HG02623 (cell line): ENCODE measurements at regions not wholly inside any gene's neighbourhood (a gene's known extent, or its start where the extent isn't known, plus 50 kb on each side); places are given as distances from the start of the nearest gene placed in this dataset.
"Not testable (repeated sequence)": the region's sequence is repeated elsewhere in the genome, so short reads cannot be mapped to it uniquely, and the experiment has no call there.

ENCODE experiments used
- ATAC-seq: cut with Tn5 transposase; IDR thresholded peaks from one replicate; pipeline ENCODE4 v1.9.1; 2021; ENCODE audit warnings: moderate library complexity; ENCODE audit not compliant: unreplicated experiment

DNA sequence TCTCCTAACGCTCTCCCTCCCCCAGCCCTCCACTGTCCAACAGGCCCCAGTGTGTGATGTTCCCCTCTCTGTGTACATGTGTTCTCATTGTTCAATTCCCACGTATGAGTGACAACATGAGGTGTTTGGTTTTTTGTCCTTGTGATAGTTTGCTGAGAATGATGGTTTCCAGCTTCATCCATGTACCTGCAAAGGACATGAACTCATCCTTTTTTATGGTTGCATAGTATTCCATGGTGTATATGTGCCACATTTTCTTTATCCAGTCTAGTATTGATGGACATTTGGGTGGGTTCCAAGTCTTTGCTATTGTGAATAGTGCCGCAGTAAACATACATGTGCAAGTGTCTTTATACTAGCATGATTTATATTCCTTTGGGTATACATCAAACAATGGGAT lies 347.4 kb downstream of the MAGEE1 start:
- not testable (repeated sequence) for ATAC-seq

DNA sequence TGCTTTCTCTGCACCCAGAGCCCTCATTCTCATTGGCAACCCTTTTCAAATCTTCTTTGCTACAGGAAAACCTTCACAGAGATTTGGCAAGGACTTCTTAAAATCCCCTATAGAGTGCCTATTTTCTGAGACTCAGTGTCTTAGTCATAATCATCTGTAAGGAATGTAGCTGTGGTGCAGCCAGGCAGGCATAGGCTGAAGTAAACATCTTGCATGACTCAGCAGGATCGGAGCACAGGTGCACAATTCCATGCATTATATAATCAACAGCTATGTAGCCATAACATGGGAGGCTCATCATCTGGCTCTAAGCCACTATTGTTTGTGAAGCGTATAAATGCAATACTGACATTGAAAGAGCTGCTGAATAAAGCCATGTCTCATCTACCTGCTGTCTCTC lies 368.8 kb downstream of the MAGEE1 start:
- no peak for ATAC-seq

DNA sequence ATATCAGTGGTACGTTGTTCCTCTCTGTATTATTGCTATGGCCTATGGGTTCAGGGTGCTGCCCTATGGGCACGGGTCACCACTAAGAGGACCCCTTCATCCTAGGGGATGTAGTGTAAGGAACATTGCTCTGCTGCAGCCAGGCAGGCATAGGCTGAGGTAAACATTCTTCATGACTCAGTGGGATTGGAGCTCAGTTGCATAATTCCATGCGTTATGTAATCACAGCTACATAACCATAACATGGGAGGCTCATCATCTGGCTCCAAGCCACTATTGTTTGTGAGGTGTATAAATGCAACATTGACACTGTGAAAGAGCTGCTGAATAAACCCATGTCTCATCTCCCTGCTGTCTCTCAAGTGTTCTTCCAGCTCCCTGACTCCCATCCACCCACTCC lies 375.2 kb downstream of the MAGEE1 start:
- ATAC-seq: no peak

DNA sequence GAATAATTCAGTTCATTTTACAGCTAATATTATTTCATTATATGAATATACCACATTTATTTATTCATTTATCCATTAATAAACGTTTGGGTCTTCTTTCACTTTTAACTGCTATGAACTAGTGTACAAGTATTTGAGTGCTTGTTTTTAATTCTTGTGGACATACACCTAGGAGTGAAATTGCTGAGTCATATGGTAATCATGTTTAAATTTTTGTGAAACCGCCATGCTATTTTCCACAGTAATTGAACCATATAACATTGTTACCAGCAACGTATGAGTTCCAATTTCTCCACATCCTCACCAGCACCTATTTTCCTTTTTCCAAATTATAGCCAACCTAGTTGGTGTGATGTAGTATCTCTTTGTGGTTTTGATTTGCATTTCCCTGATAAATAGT lies 388.2 kb downstream of the MAGEE1 start:
- no peak for ATAC-seq

DNA sequence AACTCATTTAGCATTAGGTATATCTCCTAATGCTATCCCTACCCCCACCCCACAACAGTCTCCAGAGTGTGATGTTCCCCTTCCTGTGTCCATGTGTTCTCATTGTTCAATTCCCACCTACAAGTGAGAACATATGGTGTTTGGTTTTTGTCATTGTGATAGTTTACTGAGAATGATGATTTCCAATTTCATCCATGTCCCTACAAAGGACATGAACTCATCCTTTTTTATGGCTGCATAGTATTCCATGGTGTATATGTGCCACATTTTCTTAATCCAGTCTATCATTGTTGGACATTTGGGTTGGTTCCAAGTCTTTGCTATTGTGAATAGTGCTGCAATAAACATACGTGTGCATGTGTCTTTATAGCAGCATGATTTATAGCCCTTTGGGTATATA lies 389.8 kb downstream of the MAGEE1 start:
- not testable (repeated sequence) for ATAC-seq

DNA sequence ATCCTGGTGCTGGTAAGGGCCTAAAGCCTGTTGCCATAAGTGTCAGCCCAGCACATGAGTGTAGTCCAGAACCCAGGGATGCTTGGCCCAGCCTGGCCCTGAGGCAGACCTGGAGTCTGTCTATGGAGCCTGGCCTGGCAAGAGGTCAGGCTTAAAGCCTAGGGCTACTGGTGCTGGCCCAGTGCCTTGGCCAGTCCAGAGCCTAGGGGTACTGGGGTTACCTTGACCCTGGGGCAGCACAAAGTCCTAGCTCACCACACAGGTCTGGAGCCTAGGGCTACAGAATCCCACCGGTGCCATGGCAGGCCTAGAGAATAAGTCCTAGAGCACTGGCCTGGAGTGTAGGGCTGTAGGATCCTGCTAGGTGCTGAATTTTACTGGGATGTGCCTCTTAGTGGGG lies 393.8 kb downstream of the MAGEE1 start:
- ATAC-seq: no peak

DNA sequence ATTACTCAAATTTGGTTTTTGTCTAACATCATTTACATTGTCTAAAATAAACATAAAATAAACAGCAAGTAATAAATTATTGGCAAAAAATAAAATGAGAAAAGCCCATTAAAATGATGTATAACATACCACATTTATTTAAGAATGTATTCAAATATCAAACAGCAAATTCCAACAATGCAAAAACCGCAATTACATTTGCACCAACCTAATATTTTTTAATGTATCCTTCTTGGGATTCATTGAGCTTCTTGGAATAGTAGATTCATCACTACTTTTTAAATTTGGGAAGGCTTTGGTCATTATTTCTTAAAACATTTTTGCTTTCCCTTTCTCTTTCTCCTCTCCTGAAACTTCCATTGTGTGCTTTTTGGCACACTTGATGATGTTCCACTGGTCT lies 400.2 kb downstream of the MAGEE1 start:
- ATAC-seq: no peak

DNA sequence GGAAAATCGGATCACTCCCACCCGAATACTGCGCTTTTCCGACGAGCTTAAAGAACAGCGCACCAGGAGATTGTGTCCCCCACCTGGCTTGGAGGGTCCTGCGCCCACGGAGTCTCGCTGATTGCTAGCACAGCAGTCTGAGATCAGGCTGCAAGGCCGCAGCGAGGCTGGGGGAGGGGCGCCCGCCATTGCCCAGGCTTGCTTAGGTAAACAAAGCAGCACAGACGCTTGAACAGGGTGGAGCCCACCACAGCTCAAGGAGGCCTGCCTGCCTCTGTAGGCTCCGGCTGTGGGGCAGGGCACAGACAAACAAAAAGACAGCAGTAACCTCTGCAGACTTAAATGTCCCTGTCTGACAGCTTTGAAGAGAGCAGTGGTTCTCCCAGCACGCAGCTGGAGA lies 413.4 kb downstream of the MAGEE1 start:
- not testable (repeated sequence) for ATAC-seq

DNA sequence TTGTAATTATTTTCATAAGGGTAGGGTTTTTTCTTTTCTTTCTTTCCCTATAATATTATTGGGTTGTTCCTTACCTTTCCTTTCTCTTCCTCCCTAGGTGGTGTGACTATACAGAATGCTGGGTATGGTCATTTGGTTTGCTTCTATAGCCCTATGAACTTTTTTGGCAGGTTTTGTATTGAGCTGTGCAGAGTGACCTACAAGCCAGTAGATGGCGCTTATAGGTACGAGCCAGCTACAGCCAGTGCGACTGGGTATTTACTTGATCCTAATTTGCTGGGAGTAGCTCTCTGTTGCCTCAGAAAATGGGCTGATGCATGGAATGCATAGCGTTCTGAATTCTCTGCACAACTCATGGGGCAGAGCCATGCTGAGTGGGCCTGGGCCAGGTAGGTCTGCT lies 423.3 kb downstream of the MAGEE1 start:
- no peak for ATAC-seq

DNA sequence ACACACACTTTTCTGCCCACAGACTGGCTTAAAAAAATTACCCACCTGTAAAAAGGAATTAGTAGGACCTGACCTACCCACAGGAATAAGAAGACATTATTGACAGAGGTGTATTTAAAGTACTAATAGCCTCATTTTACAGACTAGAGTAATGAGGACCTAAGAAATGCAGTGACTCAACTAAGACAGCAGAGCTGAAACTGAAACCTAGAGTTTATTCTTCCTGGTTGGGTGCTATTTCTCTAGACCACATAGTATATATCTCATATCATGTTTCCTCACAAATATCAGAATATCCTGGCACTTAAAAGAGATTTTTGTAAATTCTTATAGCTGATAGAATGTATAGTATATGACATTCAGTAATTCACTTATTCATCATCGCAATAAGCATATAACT lies 435.0 kb downstream of the MAGEE1 start:
- ATAC-seq: no peak

DNA sequence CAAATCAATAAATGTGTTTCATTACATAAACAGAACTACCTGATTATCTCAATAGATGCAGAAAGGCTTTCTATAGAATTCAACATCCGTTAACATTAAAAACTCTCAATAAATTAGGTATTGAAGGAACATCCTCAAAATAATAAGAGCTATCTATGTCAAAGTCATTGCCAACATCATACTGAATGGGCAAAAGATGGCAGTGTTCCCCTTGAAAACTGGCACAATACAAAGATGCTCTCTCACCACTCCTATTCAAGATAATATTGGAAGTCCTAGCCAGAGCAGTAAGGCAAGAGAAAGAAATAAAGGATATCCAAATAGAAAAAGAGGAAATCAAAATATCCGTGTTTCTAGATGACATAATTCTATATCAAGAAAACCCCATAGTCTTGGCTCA lies 466.4 kb downstream of the MAGEE1 start:
- no peak for ATAC-seq

DNA sequence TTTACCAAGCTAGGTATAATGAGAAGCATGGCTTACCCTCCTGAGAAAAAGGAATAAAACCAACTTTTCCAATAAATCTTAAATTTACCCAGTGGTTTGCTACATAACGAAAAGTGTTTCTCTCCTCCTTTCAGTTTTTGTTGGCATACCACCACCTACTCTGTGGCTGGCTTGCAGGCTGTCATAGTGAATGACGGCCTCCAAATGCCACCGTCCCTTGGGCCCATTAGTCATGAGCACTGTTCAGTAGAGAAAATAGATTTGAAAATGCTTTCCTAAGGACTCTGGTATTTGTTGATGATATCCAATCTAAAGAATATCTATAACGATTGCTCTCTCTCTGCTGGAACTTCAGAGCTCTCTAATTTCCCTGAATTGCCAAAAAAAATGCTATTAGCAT lies 488.3 kb downstream of the MAGEE1 start:
- no peak for ATAC-seq

DNA sequence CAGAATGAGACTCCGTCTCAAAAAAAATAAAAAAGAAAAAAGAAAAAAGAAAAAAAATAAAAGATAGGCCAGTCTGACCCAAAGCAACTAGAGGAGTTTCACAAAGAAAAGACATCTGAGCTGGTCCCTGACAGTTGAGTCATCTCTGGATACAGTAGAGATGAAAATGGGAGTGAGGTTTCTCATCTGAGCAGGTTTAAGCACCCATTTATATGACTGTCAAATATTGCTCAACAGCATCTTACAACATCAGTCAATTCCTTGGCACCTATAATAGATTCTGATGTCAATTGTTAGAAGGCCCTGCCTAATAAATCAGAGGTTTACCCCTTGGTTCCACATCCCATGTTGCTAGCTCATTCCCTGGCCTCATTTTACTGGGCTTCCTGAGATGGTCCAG lies 490.5 kb downstream of the MAGEE1 start:
- ATAC-seq: no peak

DNA sequence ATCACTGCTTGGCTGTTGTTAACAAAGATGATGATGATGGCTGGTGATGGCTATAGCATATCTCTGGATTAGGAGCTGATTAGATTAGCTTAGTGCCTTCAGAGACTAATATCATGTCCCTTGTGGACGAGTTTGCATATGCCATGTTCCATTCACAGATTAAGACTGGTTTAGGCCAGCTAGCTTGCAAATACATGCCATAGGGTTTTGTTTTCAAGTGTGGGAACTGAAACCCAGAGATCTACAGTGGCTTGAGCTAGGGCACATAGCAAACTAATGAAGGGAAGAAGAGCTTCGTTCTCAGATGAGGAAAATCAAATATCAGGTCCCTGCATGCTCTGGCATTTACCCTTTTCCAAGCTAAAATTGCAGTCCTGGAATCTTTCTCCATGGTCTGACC lies 492.3 kb downstream of the MAGEE1 start:
- no peak for ATAC-seq

DNA sequence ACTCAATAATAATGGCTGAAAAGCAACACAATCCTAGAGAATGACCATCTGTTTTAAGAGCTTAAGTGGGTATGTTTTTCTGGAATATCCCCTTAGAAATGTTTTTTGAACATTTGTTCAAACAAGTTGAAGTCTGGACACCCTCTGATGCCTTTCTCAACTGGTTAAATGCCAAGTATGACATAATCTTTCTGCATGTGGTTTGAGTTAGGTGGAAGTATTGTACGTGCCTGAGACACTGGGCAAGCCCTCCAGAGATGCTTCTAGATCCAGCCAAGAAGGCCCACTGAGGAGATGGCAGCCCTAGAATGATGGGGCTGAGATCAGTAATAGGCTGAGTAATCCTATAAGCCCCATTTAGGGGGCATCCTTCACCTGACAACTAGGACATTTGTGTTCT lies 493.1 kb downstream of the MAGEE1 start:
- no peak for ATAC-seq

DNA sequence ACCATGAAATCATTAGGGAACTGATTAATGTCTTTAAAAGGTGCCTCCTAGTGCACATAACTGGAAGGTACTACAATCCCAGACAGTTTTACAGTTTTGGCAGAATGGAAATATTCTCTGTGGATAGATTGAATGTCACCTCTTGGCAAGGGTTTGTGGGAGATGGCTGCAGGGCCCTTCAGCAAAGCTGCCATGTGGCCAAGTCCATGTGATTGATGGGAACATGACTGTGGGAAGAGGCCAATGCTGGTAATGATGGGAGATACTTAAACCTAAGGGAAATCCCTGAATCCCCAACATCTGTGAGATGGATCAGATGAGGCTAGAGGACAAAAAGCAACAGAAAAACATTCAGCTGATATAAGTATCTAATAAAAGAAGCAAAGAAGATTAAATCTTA lies 493.7 kb downstream of the MAGEE1 start:
- ATAC-seq: no peak

DNA sequence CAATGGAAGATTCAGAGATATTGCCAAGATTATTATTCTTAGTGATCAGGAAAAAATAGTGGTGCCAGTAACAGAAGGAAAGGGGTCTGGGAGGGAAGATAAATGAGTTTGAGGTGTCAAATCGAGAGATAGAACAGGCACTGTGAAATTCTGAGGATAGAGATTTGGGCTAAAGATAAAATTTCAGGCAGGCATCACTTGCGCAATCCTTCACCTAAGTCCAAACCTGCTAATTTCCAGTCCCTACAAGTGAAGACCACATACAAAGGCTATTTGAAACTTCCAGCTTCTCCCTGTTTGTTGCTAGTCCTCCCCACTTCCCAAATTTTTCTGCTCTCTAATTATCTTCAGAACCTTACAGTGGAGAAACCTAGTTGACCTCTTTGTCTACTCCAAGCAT lies 494.6 kb downstream of the MAGEE1 start:
- no peak for ATAC-seq

DNA sequence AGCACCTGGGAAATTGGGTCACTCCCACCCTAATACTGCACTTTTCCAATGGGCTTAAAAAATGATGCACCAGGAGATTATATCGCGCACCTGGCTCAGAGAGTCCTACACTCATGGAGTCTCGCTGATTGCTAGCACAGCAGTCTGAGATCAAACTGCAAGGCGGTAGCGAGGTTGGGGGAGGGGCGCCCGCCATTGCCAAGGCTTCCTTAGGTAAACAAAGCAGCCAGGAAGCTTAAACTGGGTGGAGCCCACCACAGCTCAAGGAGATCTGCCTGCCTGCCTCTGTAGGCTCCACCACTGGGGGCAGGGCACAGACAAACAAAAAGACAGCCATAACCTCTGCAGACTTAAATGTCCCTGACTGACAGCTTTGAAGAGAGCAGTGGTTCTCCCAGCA lies 497.1 kb downstream of the MAGEE1 start:
- not testable (repeated sequence) for ATAC-seq

DNA sequence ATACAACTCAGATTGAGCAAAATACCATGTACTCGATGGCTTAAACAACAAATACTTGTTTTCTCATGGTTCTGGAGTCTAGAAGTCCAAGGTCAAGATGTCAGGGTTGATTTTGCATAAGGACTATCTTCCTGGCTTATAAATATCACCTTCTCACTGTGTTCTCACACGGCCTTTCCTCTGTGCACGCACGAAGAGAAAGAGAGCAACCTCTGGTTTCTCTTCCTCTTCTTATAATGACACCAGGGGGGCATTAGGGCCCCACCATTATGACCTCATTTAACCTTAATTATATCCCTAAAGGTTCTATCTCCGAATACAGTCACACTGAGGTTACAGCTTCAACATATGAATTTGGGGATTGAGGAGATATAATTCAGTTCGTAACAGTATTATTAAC lies 504.0 kb downstream of the MAGEE1 start:
- no peak for ATAC-seq

DNA sequence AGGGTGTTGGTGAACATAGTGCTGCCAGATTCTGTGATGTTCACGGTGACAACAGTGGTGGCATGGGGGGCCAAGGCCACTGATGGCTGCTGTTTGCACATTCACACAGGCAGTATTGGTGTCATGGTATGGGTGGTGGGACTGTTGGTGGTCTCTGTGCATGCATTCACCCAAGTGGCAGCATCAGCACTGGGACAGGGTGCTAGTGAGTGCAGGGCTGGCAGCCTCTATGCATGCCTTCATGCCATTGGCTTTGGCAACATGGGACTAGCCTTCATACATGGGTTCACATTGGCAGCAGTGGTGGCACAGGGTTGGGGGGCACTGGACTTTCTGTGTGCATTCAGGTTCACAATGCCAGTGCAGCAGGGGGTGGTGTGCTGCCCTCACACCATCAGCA lies 489.7 kb upstream of the FGF16 start:
- no peak for ATAC-seq

DNA sequence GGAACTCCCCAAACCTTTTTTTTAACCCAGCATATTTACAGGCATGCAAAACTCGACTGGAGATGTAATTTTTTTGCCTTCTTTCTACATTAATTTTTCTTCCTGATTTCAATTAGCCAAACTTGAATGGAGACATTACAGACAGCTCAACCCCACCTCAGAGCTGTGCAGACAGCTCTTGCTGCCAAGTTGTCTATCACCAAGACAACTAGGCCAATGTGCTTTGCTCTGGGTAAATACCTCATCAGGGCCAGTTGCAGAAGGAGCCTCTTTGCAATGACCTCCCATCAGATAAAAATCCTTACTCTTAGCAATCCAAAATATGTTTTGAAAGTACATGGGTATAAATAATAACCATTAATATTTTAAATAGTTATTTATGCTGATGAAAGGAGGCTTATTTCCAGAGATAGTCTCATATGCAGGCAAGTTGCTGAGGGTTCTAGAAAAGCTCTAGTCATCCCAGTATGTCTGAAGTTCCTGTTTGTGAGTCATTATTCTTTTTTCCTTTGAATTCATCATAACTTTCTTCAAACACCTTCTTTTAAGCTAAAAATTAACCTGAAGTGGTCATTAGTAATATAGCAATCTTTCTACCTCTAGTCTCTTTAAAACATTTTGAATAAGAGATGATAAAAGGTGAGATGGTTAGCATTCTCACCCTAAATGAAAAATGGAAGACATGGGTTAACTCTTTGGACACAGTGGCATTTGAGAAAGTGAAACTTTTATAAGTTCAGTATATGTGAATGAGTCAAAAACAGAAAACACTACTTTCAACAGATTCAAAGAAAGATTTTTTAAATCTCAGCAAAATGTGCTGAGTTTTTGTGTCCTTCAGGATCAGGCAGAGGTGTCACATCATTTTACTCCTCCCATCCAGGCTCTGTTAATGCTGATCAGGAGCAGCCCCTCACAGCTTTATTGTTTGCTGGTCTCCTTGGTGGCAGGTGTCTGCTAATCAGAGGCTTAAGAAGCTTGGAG lies 475.5 kb upstream of the FGF16 start:
- ATAC-seq: peak; percentile 64

DNA sequence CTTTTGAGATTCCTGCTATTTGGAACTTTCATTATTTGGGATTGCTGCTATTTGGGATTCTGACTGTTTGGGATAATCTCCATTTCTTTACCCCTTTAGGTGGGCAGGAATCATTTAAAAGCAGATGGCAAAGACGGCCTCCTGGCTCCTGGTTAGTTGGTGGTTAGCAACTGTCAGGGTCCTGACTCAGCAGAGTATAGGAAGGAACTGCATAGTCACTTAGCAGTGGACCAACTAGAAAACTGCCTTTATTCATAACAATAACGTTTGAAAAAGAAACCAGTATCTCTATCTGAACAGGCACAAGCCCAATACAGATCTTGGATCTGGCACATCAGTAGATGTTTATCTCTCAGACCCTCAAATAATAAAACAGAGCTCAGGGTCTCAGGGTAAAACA lies 469.7 kb upstream of the FGF16 start:
- no peak for ATAC-seq

DNA sequence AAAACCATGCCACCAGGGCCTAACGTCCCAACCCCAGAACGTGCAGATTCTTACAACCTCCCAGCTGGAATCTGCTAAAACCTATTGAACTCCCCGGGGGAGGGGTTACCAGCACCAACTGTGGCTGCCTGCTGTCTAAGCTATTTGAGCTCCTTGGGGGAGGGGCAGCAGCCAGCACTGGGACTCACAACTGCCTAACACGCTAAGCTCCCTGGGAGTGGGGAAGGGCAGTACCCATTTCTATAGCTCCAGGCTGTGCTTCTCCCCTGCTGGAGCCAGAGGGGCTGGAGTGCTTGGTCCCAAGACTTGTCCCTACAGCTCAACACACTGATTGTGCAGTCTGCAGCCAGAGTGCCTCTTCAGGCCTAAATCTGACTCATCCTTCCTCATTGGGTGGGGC lies 459.8 kb upstream of the FGF16 start:
- no peak for ATAC-seq
